ENCODE measurements at regions not wholly inside any gene's neighbourhood (a gene's known extent, or its start where the extent isn't known, plus 50 kb on each side); places are given as distances from the start of the nearest gene placed in this dataset.
"Not testable (repeated sequence)": the region's sequence is repeated elsewhere in the genome, so short reads cannot be mapped to it uniquely, and the experiment has no call there.

DNA sequence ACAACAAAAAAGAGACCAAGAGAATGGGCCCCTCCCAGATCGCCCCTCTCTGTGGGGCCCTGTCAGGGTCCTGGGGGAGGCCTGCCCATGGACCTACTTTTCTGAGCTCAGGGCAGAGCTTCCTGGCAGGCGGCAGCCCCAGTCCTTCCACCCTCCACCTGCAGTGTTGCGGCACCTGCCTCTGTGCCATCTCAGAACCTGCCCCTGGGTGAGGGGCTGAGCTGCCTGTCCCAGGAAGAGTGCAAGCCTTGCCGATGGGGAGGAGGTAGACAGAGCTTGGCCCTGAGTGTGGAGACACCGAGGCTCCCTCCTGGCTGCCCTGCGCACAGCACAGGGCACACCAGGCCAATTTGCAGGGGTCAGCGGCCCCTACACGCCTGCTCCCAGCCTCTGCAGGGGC lies 67.5 kb downstream of the UNCX start:
- no peak for DNase-seq (ENCODE audit: low read depth)

DNA sequence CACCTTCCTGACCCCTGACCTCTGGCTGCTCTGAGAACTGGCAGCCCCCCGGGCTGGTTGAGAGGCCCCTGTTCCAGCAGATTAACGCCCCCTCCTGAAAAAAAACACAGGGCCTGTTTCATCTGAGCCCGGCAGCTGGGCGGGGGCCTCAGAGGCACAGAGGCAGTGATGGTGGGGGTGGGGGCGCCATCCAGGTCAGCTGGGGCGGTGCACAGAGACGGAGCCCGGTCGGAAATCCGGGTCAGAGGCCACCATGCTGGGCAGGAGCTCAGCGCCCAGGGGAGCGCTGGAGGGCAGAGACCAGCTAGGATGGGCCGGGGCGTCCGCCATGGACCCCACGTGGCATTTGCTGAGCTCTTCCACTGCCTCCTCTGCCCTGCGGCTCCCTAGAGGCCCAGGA lies 68.0 kb downstream of the UNCX start:
- no peak for DNase-seq (ENCODE audit: low read depth)

- no peak for DNase-seq (ENCODE audit: low read depth)
Measured at GRCh38 chr7:1301054-1301881, 68.6 kb downstream of the UNCX start.

GRCh38 chr7:1301882-1302251 lies 69.2 kb downstream of the UNCX start:
- no peak for DNase-seq (ENCODE audit: low read depth)

GRCh38 chr7:1302936-1303335 lies 70.3 kb downstream of the UNCX start:
- DNase-seq (ENCODE audit: low read depth): no peak

DNA sequence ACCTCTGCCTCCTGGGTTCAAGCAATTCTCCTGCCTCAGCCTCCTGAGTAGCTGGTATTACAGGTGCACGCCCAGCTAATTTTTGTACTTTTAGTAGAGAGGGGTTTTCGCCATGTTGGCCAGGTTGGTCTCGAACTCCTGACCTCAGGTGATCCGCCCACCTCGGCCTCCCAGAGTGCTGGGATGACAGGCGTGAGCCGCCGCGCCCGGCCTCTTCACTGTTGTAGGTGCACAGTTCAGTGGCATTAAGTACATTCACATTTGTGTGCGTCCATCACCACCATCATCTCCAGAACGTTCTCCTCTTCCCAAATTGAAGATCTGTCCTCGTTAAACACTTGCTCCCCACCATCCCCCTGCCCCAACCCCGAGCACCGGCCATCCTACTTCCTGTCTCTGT lies 71.3 kb downstream of the UNCX start:
- DNase-seq (ENCODE audit: low read depth): not testable (repeated sequence)

GRCh38 chr7:1305873-1306272 lies 73.2 kb downstream of the UNCX start:
- no peak for DNase-seq (ENCODE audit: low read depth)

GRCh38 chr7:1307828-1308227 lies 75.2 kb downstream of the UNCX start:
- no peak for DNase-seq (ENCODE audit: low read depth)

DNA sequence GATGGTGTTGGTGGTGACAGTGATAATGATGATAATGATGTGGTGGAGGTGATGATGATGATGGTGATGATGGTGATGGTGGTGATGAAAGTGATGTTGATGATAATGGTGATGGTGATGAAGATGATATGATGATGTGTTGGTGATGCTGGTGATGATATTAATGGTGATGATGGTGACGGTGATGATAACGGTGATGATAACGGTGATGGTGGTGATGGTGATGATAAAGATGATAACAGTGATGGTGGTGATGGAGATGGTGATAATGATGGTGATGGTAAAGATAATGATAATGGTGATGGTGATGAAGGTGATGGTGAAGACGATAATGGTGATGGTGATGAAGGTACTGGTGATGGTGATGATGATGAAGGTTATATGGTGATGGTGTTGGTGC lies 76.6 kb downstream of the UNCX start:
- no peak for DNase-seq (ENCODE audit: low read depth)

- no peak for DNase-seq (ENCODE audit: low read depth)
Measured at GRCh38 chr7:1309996-1310395, 77.3 kb downstream of the UNCX start.

DNA sequence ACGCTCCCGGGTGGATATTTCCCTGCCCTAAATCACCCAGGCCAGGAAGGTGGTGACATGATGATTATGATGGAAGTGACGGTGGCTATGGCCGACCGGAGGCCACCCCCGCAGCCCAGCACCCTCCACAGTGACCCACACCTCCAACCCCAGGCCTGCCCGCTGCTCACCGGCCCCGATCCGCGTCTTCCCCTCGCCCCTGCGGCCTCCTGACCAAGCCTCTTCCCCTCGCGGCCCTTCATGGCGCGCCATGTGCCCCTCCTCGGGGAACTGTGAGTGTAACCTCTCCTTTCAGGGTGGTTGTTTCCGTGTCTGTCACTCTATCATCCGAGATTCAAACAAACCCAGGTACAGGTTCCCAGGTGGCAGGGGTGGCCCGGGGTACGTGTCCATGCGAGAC lies 78.3 kb downstream of the UNCX start:
- no peak for DNase-seq (ENCODE audit: low read depth)

DNA sequence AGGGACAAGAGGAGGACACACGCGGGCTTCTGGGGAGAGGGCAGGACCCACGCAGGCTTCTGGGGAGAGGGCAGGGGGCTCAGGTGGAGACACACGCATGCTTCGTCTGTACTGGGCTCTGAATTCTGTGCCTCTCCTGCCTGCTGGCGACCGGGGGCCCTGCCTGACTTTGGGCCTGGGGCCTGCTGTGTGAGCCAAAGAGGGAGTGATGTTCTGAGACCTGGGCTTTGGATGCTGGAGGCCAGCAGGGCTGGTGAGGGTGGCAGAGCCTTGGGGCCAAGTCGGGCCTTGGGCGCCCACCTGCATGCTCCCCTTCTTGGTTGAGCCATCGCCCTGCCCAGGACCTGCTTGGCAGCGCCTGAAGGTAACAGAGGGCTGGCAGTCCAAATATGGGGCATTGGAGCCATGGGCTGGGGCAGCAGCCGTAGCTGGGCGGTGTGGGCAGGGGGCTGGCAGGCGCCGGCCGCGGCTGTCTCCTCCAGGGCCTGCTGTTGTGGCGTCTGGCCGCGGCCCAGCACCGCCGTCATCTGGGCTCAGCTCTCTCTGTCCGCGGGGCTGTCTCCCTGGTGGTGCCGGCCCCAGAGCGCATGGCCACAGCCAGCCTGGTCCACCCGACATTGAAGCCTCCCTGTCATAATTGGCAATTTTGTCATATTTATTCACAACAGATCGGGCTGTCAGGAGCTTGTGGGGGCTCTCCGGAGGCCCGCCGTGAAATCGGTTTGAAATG lies 78.9 kb downstream of the UNCX start:
- no peak for DNase-seq (ENCODE audit: low read depth)

GRCh38 chr7:1312136-1313070 lies 79.7 kb downstream of the UNCX start:
- DNase-seq (ENCODE audit: low read depth): no peak

DNA sequence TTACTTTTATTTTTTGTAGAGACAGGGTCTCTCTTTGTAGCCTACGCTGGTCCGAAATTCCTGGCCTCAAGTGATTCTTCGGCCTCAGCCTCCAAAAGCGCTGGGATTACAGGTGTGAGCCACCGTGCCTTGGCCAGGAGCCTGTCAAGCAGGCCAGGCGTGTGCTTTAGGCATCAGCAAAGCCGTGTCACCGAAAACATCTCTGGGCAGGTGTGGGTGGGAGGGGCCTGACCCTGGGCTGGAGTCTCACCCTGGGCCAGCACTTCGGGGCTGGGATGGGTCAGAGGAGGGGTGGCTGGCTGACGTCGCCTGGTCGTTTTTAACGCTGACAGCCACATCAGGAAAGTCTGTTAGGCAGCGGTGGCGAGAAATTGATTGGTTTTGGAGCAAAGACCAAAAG lies 80.9 kb downstream of the UNCX start:
- DNase-seq (ENCODE audit: low read depth): no peak

- DNase-seq (ENCODE audit: low read depth): no peak
Measured at GRCh38 chr7:1314021-1314907, 81.6 kb downstream of the UNCX start.

DNA sequence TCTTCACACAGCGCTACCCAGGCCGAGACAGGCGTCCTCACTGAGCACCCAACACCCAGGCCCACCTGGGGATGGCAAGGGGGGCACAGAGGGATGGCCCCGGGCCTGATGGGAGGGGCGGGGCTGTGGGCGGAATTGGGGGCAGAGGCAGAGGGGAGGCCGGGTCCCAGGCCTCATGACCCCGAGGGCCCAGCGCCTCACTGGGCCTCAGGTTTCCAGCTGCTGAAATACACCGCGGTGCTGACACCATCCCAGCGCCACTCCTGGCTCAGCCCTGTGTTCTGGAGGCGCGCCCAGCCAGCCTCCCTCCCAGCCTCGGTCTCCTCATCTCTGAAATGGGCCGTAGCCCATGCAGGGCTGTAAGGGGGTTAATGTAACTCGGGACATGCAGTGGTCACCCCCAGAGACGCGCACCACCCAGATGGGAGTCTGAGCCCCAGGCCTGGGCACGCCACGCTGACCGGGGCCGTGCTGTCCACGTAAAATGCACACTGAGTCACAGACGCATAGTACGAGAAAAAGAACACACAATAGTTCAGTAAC lies 82.3 kb downstream of the UNCX start:
- no peak for DNase-seq (ENCODE audit: low read depth)

- no peak for DNase-seq (ENCODE audit: low read depth)
Measured at GRCh38 chr7:1316086-1316485, 83.4 kb downstream of the UNCX start.

GRCh38 chr7:1317646-1318045 lies 85.0 kb downstream of the UNCX start:
- DNase-seq (ENCODE audit: low read depth): no peak

DNA sequence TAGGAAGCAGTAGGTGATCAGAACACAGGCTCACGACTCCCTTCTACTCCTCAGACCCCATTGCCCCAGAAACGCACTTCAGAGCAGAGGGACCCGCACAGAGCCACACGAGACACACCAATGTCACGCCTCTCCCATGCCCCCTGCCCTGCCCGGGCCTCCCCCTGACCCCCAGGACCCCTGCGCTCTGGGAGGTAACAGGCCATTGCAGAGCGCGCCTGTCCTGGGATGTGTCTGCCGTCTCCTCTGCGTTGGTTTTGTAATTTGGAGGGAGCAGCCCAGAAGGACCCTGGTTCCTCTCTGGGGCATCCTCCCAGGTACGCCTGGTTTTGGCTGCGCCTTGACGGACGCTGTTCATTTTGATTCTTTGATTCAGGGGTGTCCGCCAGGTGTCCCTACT lies 85.4 kb downstream of the UNCX start:
- no peak for DNase-seq (ENCODE audit: low read depth)

GRCh38 chr7:1318661-1319060 lies 86.0 kb downstream of the UNCX start:
- DNase-seq (ENCODE audit: low read depth): no peak

DNA sequence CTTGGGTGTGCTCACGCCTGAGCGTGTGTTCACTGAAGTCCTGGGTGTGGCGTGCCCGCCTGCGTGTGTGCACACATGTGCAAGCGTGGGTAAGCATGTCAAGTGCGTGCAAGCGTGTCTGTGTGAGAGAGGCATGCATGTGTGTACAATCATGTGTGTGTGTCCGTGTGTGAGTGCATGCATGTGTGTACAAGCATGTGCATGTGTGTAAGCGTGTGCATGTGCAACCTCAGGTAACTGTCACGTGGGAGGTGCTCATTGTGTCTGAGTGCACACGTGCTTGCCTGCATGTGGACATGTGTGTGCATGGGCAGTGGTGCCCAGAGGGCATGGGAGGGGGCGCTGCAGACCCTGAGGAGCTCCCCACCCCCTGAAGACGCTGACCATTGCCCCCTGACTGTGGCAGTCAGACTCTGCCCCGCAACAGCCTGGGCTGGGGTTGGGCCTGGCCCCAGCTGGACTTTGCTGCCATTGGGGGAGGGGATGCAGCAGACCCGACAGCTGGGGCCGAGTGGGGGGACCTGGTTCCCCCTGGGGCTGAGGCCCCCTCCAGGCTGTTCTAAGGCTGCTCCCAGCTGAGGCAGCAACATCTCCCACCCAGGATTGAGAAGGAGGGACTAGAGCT lies 88.1 kb downstream of the UNCX start:
- DNase-seq (ENCODE audit: low read depth): no peak
